Endodermal cell (in vitro differentiated cells): ENCODE measurements at regions not wholly inside any gene's neighbourhood (a gene's known extent, or its start where the extent isn't known, plus 50 kb on each side); places are given as distances from the start of the nearest gene placed in this dataset.

Experiments
- DNase-seq: peaks from one replicate; pipeline ENCODE4 v3.0.0-alpha.2; 2017
- H3K27ac ChIP-seq: 2 replicates; pipeline ENCODE4 v1.5.1; 2013; ENCODE audit warnings: mild to moderate bottlenecking, low read depth, low read length, moderate library complexity
- H3K27me3 ChIP-seq: 2 replicates; pipeline ENCODE4 v1.6.1; 2013; ENCODE audit warnings: mild to moderate bottlenecking, low read length, moderate library complexity; ENCODE audit not compliant: insufficient read depth, control insufficient read depth, poor library complexity, severe bottlenecking
- H3K36me3 ChIP-seq: 2 replicates; pipeline ENCODE4 v1.7.0; 2013; ENCODE audit warnings: mild to moderate bottlenecking, low read length, moderate library complexity; ENCODE audit not compliant: control insufficient read depth, insufficient read depth
- H3K4me1 ChIP-seq: one replicate; pipeline ENCODE4 v1.7.0; 2013; ENCODE audit warnings: low read length; ENCODE audit not compliant: control insufficient read depth, insufficient read depth
- H3K4me3 ChIP-seq: 2 replicates; pipeline ENCODE4 v1.5.1; 2013; ENCODE audit warnings: mild to moderate bottlenecking, low read length, moderate library complexity
- H3K9ac ChIP-seq: 2 replicates; pipeline ENCODE4 v1.6.1; 2013; ENCODE audit warnings: mild to moderate bottlenecking, low read length, moderate library complexity; ENCODE audit not compliant: poor library complexity, severe bottlenecking; ENCODE audit errors: extremely low read depth
- H3K9me3 ChIP-seq: 2 replicates; pipeline ENCODE4 v1.6.1; 2013; ENCODE audit warnings: mild to moderate bottlenecking, low read length, moderate library complexity; ENCODE audit not compliant: control insufficient read depth
- H3K27ac Mint-ChIP-seq: 2 replicates; pipeline ENCODE4 v1.8.0; 2020; ENCODE audit warnings: mixed read lengths
- H3K27me3 Mint-ChIP-seq: 2 replicates; pipeline ENCODE4 v1.8.0; 2021; ENCODE audit warnings: mild to moderate bottlenecking, mixed read lengths; ENCODE audit not compliant: insufficient read depth
- H3K36me3 Mint-ChIP-seq: 2 replicates; pipeline ENCODE4 v1.8.0; 2020; ENCODE audit warnings: low read depth, mixed read lengths
- H3K4me1 Mint-ChIP-seq: 2 replicates; pipeline ENCODE4 v1.8.0; 2020; ENCODE audit warnings: mixed read lengths
- H3K4me3 Mint-ChIP-seq: 2 replicates; pipeline ENCODE4 v1.8.0; 2020; ENCODE audit warnings: mild to moderate bottlenecking, moderate library complexity, mixed read lengths
- H3K9me3 Mint-ChIP-seq: 2 replicates; pipeline ENCODE4 v1.8.0; 2020; ENCODE audit warnings: mild to moderate bottlenecking, mixed read lengths
- CTCF ChIP-seq: fragments of 200-600 bp; sonication (generic); conservative IDR thresholded peaks from 2 replicates; pipeline ENCODE4 v1.5.0; 2021; ENCODE audit warnings: antibody characterized with exemption, mild to moderate bottlenecking
- WGBS, 2 experiments: methylation state at CpG; one replicate each; pipeline versions ENCODE4 v1.1.5 to v1.1.7; 2013; ENCODE audit warnings: missing lambda C conversion rate in 2 of 2, mixed read lengths in 1 of 2; ENCODE audit not compliant: insufficient coverage in 1 of 2, insufficient read length in 1 of 2; 5-methylcytosine and 5-hydroxymethylcytosine counted together

GRCh38 chr4:141417387-141417786 lies 196.7 kb downstream of the ZNF330 start:
- H3K36me3 Mint-ChIP-seq: no peaks in the 10 kb centered on the region
- Histone ChIP-seq H3K4me1 (no peaks in the 10 kb centered on the region), H3K9me3 (no peaks in the 10 kb centered on the region), H3K9ac (no peak overlapping the region), H3K4me3 (no peak overlapping the region), H3K27ac (no peak overlapping the region), H3K36me3 (no peaks in the 10 kb centered on the region), H3K27me3 (no peaks in the 10 kb centered on the region)
- H3K9me3 Mint-ChIP-seq: no peaks in the 10 kb centered on the region
- no peak for DNase-seq
- H3K27ac Mint-ChIP-seq: no peak overlapping the region
- no peaks in the 10 kb centered on the region for H3K27me3 Mint-ChIP-seq
- H3K4me1 Mint-ChIP-seq: no peaks in the 10 kb centered on the region
- TF ChIP-seq CTCF: no peak
- no peak overlapping the region for H3K4me3 Mint-ChIP-seq
- 89 to 100% methylated on average over 1 to 2 of the region's 2 CpGs for WGBS, 2 experiments

GRCh38 chr4:141425124-141425523 lies 204.4 kb downstream of the ZNF330 start:
- WGBS, 2 experiments: 100% methylated on average over 1 of the region's 1 CpG; no CpG with 5 or more reads in 1 of the 2 experiments
- no peak overlapping the region for H3K4me3 Mint-ChIP-seq
- DNase-seq: no peak

GRCh38 chr4:141427726-141428296 lies 207.1 kb downstream of the ZNF330 start:
- no peak for TF ChIP-seq CTCF
- Mint-ChIP-seq H3K4me1 (no peaks in the 10 kb centered on the region), H3K27me3 (no peaks in the 10 kb centered on the region), H3K27ac (no peak overlapping the region), H3K36me3 (no peaks in the 10 kb centered on the region), H3K9me3 (no peaks in the 10 kb centered on the region), H3K4me3 (no peak overlapping the region)
- H3K36me3 ChIP-seq: no peaks in the 10 kb centered on the region
- no peaks in the 10 kb centered on the region for H3K9me3 ChIP-seq
- 86 to 93% methylated on average over 1 to 4 of the region's 4 CpGs for WGBS, 2 experiments
- no peaks in the 10 kb centered on the region for H3K4me1 ChIP-seq
- DNase-seq: no peak
- H3K9ac ChIP-seq: no peak overlapping the region
- H3K4me3 ChIP-seq: no peak overlapping the region
- H3K27me3 ChIP-seq: no peaks in the 10 kb centered on the region
- H3K27ac ChIP-seq: no peak overlapping the region

More at GRCh38 chr4:141425124-141425523, 204.4 kb downstream of the ZNF330 start:
- Mint-ChIP-seq H3K4me1 (no peaks in the 10 kb centered on the region), H3K27ac (no peak overlapping the region), H3K9me3 (no peaks in the 10 kb centered on the region), H3K27me3 (no peaks in the 10 kb centered on the region), H3K36me3 (no peaks in the 10 kb centered on the region)
- H3K36me3 ChIP-seq: no peaks in the 10 kb centered on the region
- H3K4me3 ChIP-seq: no peak overlapping the region
- no peaks in the 10 kb centered on the region for H3K27me3 ChIP-seq
- no peak for TF ChIP-seq CTCF
- H3K27ac ChIP-seq: no peak overlapping the region
- no peak overlapping the region for H3K9ac ChIP-seq
- H3K9me3 ChIP-seq: no peaks in the 10 kb centered on the region
- no peaks in the 10 kb centered on the region for H3K4me1 ChIP-seq
